ENCODE measurements at regions not wholly inside any gene's neighbourhood (a gene's known extent, or its start where the extent isn't known, plus 50 kb on each side); places are given as distances from the start of the nearest gene placed in this dataset.

- TF ChIP-seq CTCF (IDR thresholded peaks at IDR 0.05) (no peak), POLR2A (IDR thresholded peaks at IDR 0.05) (no peak)
Measured at GRCh38 chr10:36195364-36195763, 553.3 kb upstream of the FZD8 start.
